ENCODE measurements at regions not wholly inside any gene's neighbourhood (a gene's known extent, or its start where the extent isn't known, plus 50 kb on each side); places are given as distances from the start of the nearest gene placed in this dataset.

- DNase-seq, result no peak
- Mint-ChIP-seq H3K36me3 (no peaks in the 10 kb centered on the region), H3K9me3 (peaks cover 0 to 8% (median 2%) of the 10 kb centered on the region in 8 donors), H3K27me3 (no peaks in the 10 kb centered on the region), H3K27ac (no peak overlapping the region), H3K4me3 (no peak overlapping the region), H3K4me1 (no peaks in the 10 kb centered on the region)
- ChIA-PET POLR2A (ENCODE audit: partially characterized antibody) (no interaction called here), CTCF (ENCODE audit: partially characterized antibody) (no interaction called here)
- H3K27me3 ChIP-seq (ENCODE audit: insufficient read depth, low read length), result no peaks in the 10 kb centered on the region
- intact Hi-C loops (cut with micrococcal nuclease), result no loop called here
- H3K9me3 ChIP-seq (ENCODE audit: control insufficient read depth in 1 of 2, low read length in 2 of 2), result no peaks in the 10 kb centered on the region
- H3K4me1 ChIP-seq (ENCODE audit: insufficient read depth, low read length), result no peaks in the 10 kb centered on the region
- no peak overlapping the region for H3K27ac ChIP-seq (ENCODE audit: low read depth, low read length)
- H3K36me3 ChIP-seq (ENCODE audit: insufficient read depth, low read length), result no peaks in the 10 kb centered on the region
- H3K4me3 ChIP-seq (ENCODE audit: low read length in 2 of 2), result no peak overlapping the region
These were observed 739.1 kb upstream of the WWC1 start for GRCh38 chr5:167552356-167552755.

- Mint-ChIP-seq H3K36me3 (no peaks in the 10 kb centered on the region), H3K27ac (no peak overlapping the region)
- POLR2A ChIA-PET (ENCODE audit: partially characterized antibody), result no interaction called here
These were observed 737.9 kb upstream of the WWC1 start for GRCh38 chr5:167553511-167553910.

GRCh38 chr5:167554564-167555290, 736.7 kb upstream of the WWC1 start:
- intact Hi-C loops (cut with micrococcal nuclease), result no loop called here
- no peaks in the 10 kb centered on the region for H3K36me3 ChIP-seq (ENCODE audit: insufficient read depth, low read length)
- DNase-seq, result no peak
- H3K27me3 ChIP-seq (ENCODE audit: insufficient read depth, low read length), result no peaks in the 10 kb centered on the region
- Mint-ChIP-seq H3K27me3 (no peaks in the 10 kb centered on the region), H3K27ac (no peak overlapping the region), H3K9me3 (peaks cover 0 to 8% (median under 1%) of the 10 kb centered on the region in 8 donors), H3K36me3 (no peaks in the 10 kb centered on the region), H3K4me1 (no peaks in the 10 kb centered on the region), H3K4me3 (no peak overlapping the region)
- H3K27ac ChIP-seq (ENCODE audit: low read depth, low read length), result no peak overlapping the region
- ChIA-PET CTCF (ENCODE audit: partially characterized antibody) (interaction anchor here (1.2 kb wide), 1 partner anchor 11 kb away, joined by 5 read pairs; no protein-coding TSS in a partner anchor), POLR2A (ENCODE audit: partially characterized antibody) (no interaction called here)
- H3K4me1 ChIP-seq (ENCODE audit: insufficient read depth, low read length), result no peaks in the 10 kb centered on the region
- no peaks in the 10 kb centered on the region for H3K9me3 ChIP-seq (ENCODE audit: control insufficient read depth in 1 of 2, low read length in 2 of 2)
- H3K4me3 ChIP-seq (ENCODE audit: low read length in 2 of 2), result no peak overlapping the region

More at GRCh38 chr5:167553511-167553910, 737.9 kb upstream of the WWC1 start:
- no peak overlapping the region for H3K27ac ChIP-seq (ENCODE audit: low read depth, low read length)
- CTCF ChIA-PET (ENCODE audit: partially characterized antibody), result no interaction called here
- Mint-ChIP-seq H3K4me1 (no peaks in the 10 kb centered on the region), H3K27me3 (no peaks in the 10 kb centered on the region), H3K4me3 (no peak overlapping the region), H3K9me3 (peaks cover 0 to 8% (median 2%) of the 10 kb centered on the region in 8 donors)
- H3K9me3 ChIP-seq (ENCODE audit: control insufficient read depth in 1 of 2, low read length in 2 of 2), result no peaks in the 10 kb centered on the region
- no peak overlapping the region for H3K4me3 ChIP-seq (ENCODE audit: low read length in 2 of 2)
- H3K27me3 ChIP-seq (ENCODE audit: insufficient read depth, low read length), result no peaks in the 10 kb centered on the region
- H3K4me1 ChIP-seq (ENCODE audit: insufficient read depth, low read length), result no peaks in the 10 kb centered on the region
- DNase-seq, result no peak
- intact Hi-C loops (cut with micrococcal nuclease), result no loop called here
- no peaks in the 10 kb centered on the region for H3K36me3 ChIP-seq (ENCODE audit: insufficient read depth, low read length)

- POLR2A ChIA-PET (ENCODE audit: partially characterized antibody), result no interaction called here
- H3K27me3 ChIP-seq (ENCODE audit: insufficient read depth, low read length), result no peaks in the 10 kb centered on the region
- CTCF ChIA-PET (ENCODE audit: partially characterized antibody), result interaction anchor here (1.2 kb wide), 1 partner anchor 10 kb away, joined by 5 read pairs; no protein-coding TSS in a partner anchor
- Mint-ChIP-seq H3K4me1 (no peaks in the 10 kb centered on the region), H3K27ac (no peak overlapping the region), H3K9me3 (peaks cover 0 to 8% (median 2%) of the 10 kb centered on the region in 8 donors), H3K4me3 (no peak overlapping the region), H3K27me3 (no peaks in the 10 kb centered on the region), H3K36me3 (no peaks in the 10 kb centered on the region)
- H3K4me3 ChIP-seq (ENCODE audit: low read length in 2 of 2), result no peak overlapping the region
- no peaks in the 10 kb centered on the region for H3K9me3 ChIP-seq (ENCODE audit: control insufficient read depth in 1 of 2, low read length in 2 of 2)
- no peaks in the 10 kb centered on the region for H3K36me3 ChIP-seq (ENCODE audit: insufficient read depth, low read length)
- intact Hi-C loops (cut with micrococcal nuclease), result no loop called here
- no peak overlapping the region for H3K27ac ChIP-seq (ENCODE audit: low read depth, low read length)
- no peak for DNase-seq
- no peaks in the 10 kb centered on the region for H3K4me1 ChIP-seq (ENCODE audit: insufficient read depth, low read length)
These were observed 735.8 kb upstream of the WWC1 start for GRCh38 chr5:167555565-167556166.

- POLR2A ChIA-PET (ENCODE audit: partially characterized antibody), result no interaction called here
- DNase-seq, result no peak
- intact Hi-C loops (cut with micrococcal nuclease), result no loop called here
- H3K4me1 Mint-ChIP-seq, result no peaks in the 10 kb centered on the region
- no peak overlapping the region for H3K4me3 Mint-ChIP-seq
- CTCF ChIA-PET (ENCODE audit: partially characterized antibody), result no interaction called here
- no peaks in the 10 kb centered on the region for H3K36me3 ChIP-seq (ENCODE audit: insufficient read depth, low read length)
- H3K27me3 Mint-ChIP-seq, result no peaks in the 10 kb centered on the region
- H3K27ac ChIP-seq (ENCODE audit: low read depth, low read length), result no peak overlapping the region
- H3K9me3 Mint-ChIP-seq, result peaks cover 0 to 7% (median 3%) of the 10 kb centered on the region in 8 donors
- no peaks in the 10 kb centered on the region for H3K27me3 ChIP-seq (ENCODE audit: insufficient read depth, low read length)
- no peak overlapping the region for H3K27ac Mint-ChIP-seq
- no peaks in the 10 kb centered on the region for H3K9me3 ChIP-seq (ENCODE audit: control insufficient read depth in 1 of 2, low read length in 2 of 2)
- no peaks in the 10 kb centered on the region for H3K36me3 Mint-ChIP-seq
- H3K4me1 ChIP-seq (ENCODE audit: insufficient read depth, low read length), result no peaks in the 10 kb centered on the region
- H3K4me3 ChIP-seq (ENCODE audit: low read length in 2 of 2), result no peak overlapping the region
These were observed 734.1 kb upstream of the WWC1 start for GRCh38 chr5:167557359-167557758.

GRCh38 chr5:167561796-167562195, 729.6 kb upstream of the WWC1 start:
- H3K4me1 Mint-ChIP-seq, result no peaks in the 10 kb centered on the region
- H3K4me3 ChIP-seq (ENCODE audit: low read length in 2 of 2), result no peak overlapping the region
- H3K4me3 Mint-ChIP-seq, result no peak overlapping the region
- ChIA-PET CTCF (ENCODE audit: partially characterized antibody) (no interaction called here), POLR2A (ENCODE audit: partially characterized antibody) (no interaction called here)
- intact Hi-C loops (cut with micrococcal nuclease), result no loop called here
- no peak overlapping the region for H3K27ac ChIP-seq (ENCODE audit: low read depth, low read length)
- DNase-seq, result no peak
- no peaks in the 10 kb centered on the region for H3K27me3 Mint-ChIP-seq
- no peaks in the 10 kb centered on the region for H3K4me1 ChIP-seq (ENCODE audit: insufficient read depth, low read length)
- no peaks in the 10 kb centered on the region for H3K36me3 ChIP-seq (ENCODE audit: insufficient read depth, low read length)
- H3K9me3 ChIP-seq (ENCODE audit: control insufficient read depth in 1 of 2, low read length in 2 of 2), result no peaks in the 10 kb centered on the region
- H3K27ac Mint-ChIP-seq, result no peak overlapping the region
- H3K9me3 Mint-ChIP-seq, result peaks cover 0 to 12% (median 5%) of the 10 kb centered on the region in 8 donors
- no peaks in the 10 kb centered on the region for H3K27me3 ChIP-seq (ENCODE audit: insufficient read depth, low read length)
- no peaks in the 10 kb centered on the region for H3K36me3 Mint-ChIP-seq

- no peaks in the 10 kb centered on the region for H3K36me3 ChIP-seq (ENCODE audit: insufficient read depth, low read length)
- Mint-ChIP-seq H3K36me3 (no peaks in the 10 kb centered on the region), H3K4me3 (peak overlapping the region in 1 of 8 donors; percentile 36), H3K27me3 (no peaks in the 10 kb centered on the region), H3K27ac (no peak overlapping the region), H3K4me1 (no peaks in the 10 kb centered on the region), H3K9me3 (peaks cover 0 to 12% (median 3%) of the 10 kb centered on the region in 8 donors)
- intact Hi-C loops (cut with micrococcal nuclease), result no loop called here
- H3K27ac ChIP-seq (ENCODE audit: low read depth, low read length), result no peak overlapping the region
- H3K4me1 ChIP-seq (ENCODE audit: insufficient read depth, low read length), result no peaks in the 10 kb centered on the region
- no peaks in the 10 kb centered on the region for H3K27me3 ChIP-seq (ENCODE audit: insufficient read depth, low read length)
- DNase-seq, result no peak
- POLR2A ChIA-PET (ENCODE audit: partially characterized antibody), result no interaction called here
- CTCF ChIA-PET (ENCODE audit: partially characterized antibody), result no interaction called here
- no peaks in the 10 kb centered on the region for H3K9me3 ChIP-seq (ENCODE audit: control insufficient read depth in 1 of 2, low read length in 2 of 2)
- no peak overlapping the region for H3K4me3 ChIP-seq (ENCODE audit: low read length in 2 of 2)
These were observed 727.2 kb upstream of the WWC1 start for GRCh38 chr5:167564275-167564674.

Data from CD4-positive, alpha-beta memory T cell (primary cell).